Left ventricle myocardium inferior (tissue), 1 donor: ENCODE measurements at regions not wholly inside any gene's neighbourhood (a gene's known extent, or its start where the extent isn't known, plus 50 kb on each side); places are given as distances from the start of the nearest gene placed in this dataset.

ENCODE experiments used
- DNase-seq: peaks from one replicate; pipeline ENCODE4 v3.0.0-alpha.2; 2020
- H3K27ac ChIP-seq: fragments of 200-600 bp; replicated peaks from 2 replicates; pipeline ENCODE4 v1.8.0; 2021
- H3K27me3 ChIP-seq: fragments of 200-600 bp; 2 replicates; pipeline ENCODE4 v1.8.0; 2021; ENCODE audit warnings: low read depth
- H3K36me3 ChIP-seq: fragments of 200-600 bp; 2 replicates; pipeline ENCODE4 v1.8.0; 2021
- H3K4me1 ChIP-seq: fragments of 200-600 bp; 2 replicates; pipeline ENCODE4 v1.8.0; 2021
- H3K4me3 ChIP-seq: fragments of 200-600 bp; 2 replicates; pipeline ENCODE4 v1.8.0; 2021; ENCODE audit warnings: mild to moderate bottlenecking, moderate library complexity
- H3K9me3 ChIP-seq: fragments of 200-600 bp; replicated peaks from 2 replicates; pipeline ENCODE4 v1.8.0; 2021
- intact Hi-C: fragments of 100-400 bp; cut with micrococcal nuclease; formaldehyde crosslinking; loops from one replicate; pipeline ENCODE4 v1.11.0; 2022
- TF ChIP-seq, protein P1 (sequence below): fragments of 200-600 bp; IDR thresholded peaks from 2 replicates; pipeline ENCODE4 v1.8.0; 2021; ENCODE audit warnings: antibody characterized with exemption, mild to moderate bottlenecking, borderline replicate concordance
- donor health status: DM: no; HTN: yes; CAD: no; lungs with severe emphysema.

GRCh38 chr2:147348931-147349555 lies 495.8 kb upstream of the ACVR2A start:
- H3K27me3 ChIP-seq, result no peaks in the 10 kb centered on the region
- intact Hi-C loops, result no loop called here
- no peaks in the 10 kb centered on the region for H3K36me3 ChIP-seq
- H3K4me1 ChIP-seq, result no peaks in the 10 kb centered on the region
- H3K9me3 ChIP-seq, result peaks cover 23% of the 10 kb centered on the region
- DNase-seq, result no peak
- no peak overlapping the region for H3K27ac ChIP-seq
- H3K4me3 ChIP-seq, result no peak overlapping the region
- TF ChIP-seq, protein P1, sequence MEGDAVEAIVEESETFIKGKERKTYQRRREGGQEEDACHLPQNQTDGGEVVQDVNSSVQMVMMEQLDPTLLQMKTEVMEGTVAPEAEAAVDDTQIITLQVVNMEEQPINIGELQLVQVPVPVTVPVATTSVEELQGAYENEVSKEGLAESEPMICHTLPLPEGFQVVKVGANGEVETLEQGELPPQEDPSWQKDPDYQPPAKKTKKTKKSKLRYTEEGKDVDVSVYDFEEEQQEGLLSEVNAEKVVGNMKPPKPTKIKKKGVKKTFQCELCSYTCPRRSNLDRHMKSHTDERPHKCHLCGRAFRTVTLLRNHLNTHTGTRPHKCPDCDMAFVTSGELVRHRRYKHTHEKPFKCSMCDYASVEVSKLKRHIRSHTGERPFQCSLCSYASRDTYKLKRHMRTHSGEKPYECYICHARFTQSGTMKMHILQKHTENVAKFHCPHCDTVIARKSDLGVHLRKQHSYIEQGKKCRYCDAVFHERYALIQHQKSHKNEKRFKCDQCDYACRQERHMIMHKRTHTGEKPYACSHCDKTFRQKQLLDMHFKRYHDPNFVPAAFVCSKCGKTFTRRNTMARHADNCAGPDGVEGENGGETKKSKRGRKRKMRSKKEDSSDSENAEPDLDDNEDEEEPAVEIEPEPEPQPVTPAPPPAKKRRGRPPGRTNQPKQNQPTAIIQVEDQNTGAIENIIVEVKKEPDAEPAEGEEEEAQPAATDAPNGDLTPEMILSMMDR, result no peak

- TF ChIP-seq, protein P1, result no peak
- Histone ChIP-seq H3K9me3 (peaks cover 26% of the 10 kb centered on the region), H3K4me1 (no peaks in the 10 kb centered on the region), H3K36me3 (no peaks in the 10 kb centered on the region), H3K27ac (no peak overlapping the region), H3K4me3 (no peak overlapping the region), H3K27me3 (no peaks in the 10 kb centered on the region)
- no peak for DNase-seq
- intact Hi-C loops, result no loop called here
Measured at GRCh38 chr2:147346142-147346541, 498.7 kb upstream of the ACVR2A start.

DNA sequence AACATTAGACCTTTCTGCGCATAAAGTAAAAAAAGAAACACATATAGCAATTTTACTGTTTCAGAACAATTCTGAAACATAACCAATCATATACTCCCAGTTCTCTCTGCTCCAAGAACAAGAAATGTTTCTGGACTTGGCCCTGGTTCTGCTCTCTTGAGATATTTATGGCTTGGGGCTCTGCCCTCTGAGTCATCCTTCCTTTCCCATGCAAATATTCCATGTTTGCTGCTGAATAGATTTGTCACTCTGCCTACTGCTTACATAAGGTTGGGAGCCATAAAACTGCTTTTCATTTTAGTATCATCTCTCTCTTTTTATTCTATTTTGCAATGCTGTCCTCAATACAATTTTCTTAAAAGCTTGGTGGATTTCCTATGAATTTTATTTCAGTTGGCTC lies 499.6 kb upstream of the ACVR2A start:
- intact Hi-C loops, result no loop called here
- H3K4me3 ChIP-seq, result no peak overlapping the region
- no peaks in the 10 kb centered on the region for H3K4me1 ChIP-seq
- no peak for DNase-seq
- TF ChIP-seq, protein P1, result no peak
- H3K27ac ChIP-seq, result no peak overlapping the region
- no peaks in the 10 kb centered on the region for H3K36me3 ChIP-seq
- no peaks in the 10 kb centered on the region for H3K27me3 ChIP-seq
- peaks cover 26% of the 10 kb centered on the region for H3K9me3 ChIP-seq

DNA sequence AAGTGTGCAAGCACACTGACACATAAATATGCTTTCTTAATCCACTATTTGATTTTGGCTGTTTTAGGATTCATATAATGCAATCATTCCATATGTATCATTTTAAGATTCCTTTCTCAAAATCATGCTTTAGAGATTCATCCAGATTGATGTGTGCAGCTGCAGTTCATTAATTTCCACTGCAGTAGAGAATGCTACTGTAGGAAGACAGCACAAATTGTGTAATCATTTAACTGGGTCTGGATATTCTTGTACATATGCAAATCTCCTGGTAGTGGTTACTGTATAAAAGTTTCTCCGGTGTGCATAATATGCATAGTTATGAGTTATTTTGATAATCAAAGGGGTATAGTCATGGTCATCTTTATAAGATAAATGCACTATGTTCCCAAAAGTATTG lies 502.5 kb upstream of the ACVR2A start:
- intact Hi-C loops, result no loop called here
- H3K4me1 ChIP-seq, result no peaks in the 10 kb centered on the region
- H3K9me3 ChIP-seq, result peaks cover 26% of the 10 kb centered on the region
- TF ChIP-seq, protein P1, result no peak
- no peak overlapping the region for H3K4me3 ChIP-seq
- H3K27ac ChIP-seq, result no peak overlapping the region
- no peak for DNase-seq
- H3K36me3 ChIP-seq, result no peaks in the 10 kb centered on the region
- H3K27me3 ChIP-seq, result no peaks in the 10 kb centered on the region

DNA sequence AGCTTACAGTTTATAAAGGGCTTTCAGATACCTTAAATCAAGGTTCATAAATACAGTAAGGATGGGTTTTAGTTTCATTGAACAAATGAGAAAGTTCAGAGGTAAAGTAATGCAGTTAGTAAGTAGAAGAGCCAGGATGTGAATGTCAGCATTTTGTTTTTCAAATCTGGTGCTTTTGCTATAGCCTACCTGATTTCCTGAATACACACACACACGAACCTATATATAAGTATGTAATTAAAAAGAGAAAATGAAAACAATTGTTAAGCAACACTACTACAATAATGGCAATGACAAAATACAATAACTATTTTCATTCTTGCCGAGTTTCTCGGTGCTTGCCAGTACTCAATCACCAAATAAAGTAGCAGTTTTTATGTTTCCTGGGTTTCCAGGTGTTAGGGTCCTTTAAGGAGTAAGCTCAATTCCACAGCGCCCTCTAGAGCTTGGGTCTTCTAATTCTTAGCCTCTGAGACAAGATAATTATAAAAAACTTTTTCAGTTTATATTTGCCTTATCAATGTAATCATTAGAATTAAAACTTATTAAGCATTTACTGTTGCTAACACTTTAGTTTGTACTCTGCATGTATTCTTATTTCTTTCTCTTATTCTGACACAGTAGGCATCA lies 512.9 kb upstream of the ACVR2A start:
- intact Hi-C loops, result no loop called here
- Histone ChIP-seq H3K4me1 (peaks cover 3% of the 10 kb centered on the region), H3K4me3 (no peak overlapping the region), H3K27ac (no peak overlapping the region), H3K36me3 (no peaks in the 10 kb centered on the region), H3K27me3 (no peaks in the 10 kb centered on the region), H3K9me3 (no peaks in the 10 kb centered on the region)
- DNase-seq, result no peak
- TF ChIP-seq, protein P1, result peak; percentile 26
